K562 (cell line): ENCODE measurements at regions not wholly inside any gene's neighbourhood (a gene's known extent, or its start where the extent isn't known, plus 50 kb on each side); places are given as distances from the start of the nearest gene placed in this dataset.

ENCODE experiments used
- ATAC-seq: fragments of 200-7000 bp; cut with Tn5 transposase; 3 replicates; pipeline ENCODE4 v1.9.1; 2020; ENCODE audit warnings: moderate library complexity
- BruUV-seq: library from RNA; stranded (reverse); fragments of 400-500 nt; replicated peaks from 2 replicates; lab custom pipeline; 2021; lab: Mats Ljungman, UMichigan
- CTCF ChIA-PET: fragments of 300-600 bp; formaldehyde crosslinking; extraction: SDS; loops from one replicate; lab custom pipeline; 2021; ENCODE audit warnings: low intra/inter-chr PET ratio; lab: Yijun Ruan, JAX
- POLR2A ChIA-PET: fragments of 300-600, 350-650 bp; sonication (Branson Sonifier 250); formaldehyde crosslinking; extraction: SDS; loops from one replicate; lab custom pipeline; 2021; ENCODE audit warnings: antibody characterized with exemption, inconsistent platforms; lab: Yijun Ruan, JAX
- DNase-seq, 4 experiments: peaks; one replicate each; pipeline versions ENCODE4 v3.0.0 to v3.0.0-alpha.2; 2011 to 2018; ENCODE audit warnings: low spot score in 3 of 4, mixed read lengths in 3 of 4; ENCODE audit errors: extremely low read depth in 1 of 4
- FAIRE-seq: peaks from 2 replicates; lab custom pipeline; 2011; peaks lifted over from hg19 to GRCh38; lab: Jason Lieb, UNC
- H2AFZ ChIP-seq: 2 replicates; pipeline ENCODE4 v1.6.0; 2011; ENCODE audit warnings: low read depth, low read length, control low read depth, inconsistent platforms
- H3K27ac ChIP-seq: fragments of 200-600 bp; 3 replicates; pipeline ENCODE4 v1.8.0; 2011; ENCODE audit warnings: low read depth, mild to moderate bottlenecking, control low read depth, inconsistent platforms, low read length, moderate library complexity, mixed read lengths; ENCODE audit errors: extremely low read depth
- H3K27me3 ChIP-seq, 2 experiments: fragments of 300-600 bp in 1 of 2; 2 replicates in 1 of 2; 3 replicates in 1 of 2; pipeline versions ENCODE4 v1.6.0 to v1.8.0; 2011; ENCODE audit warnings: inconsistent platforms in 2 of 2, low read length in 2 of 2, mild to moderate bottlenecking in 1 of 2, mixed read lengths in 1 of 2, moderate library complexity in 1 of 2; ENCODE audit not compliant: control insufficient read depth in 2 of 2, insufficient read depth in 2 of 2
- H3K36me3 ChIP-seq: fragments of 300-600 bp; 3 replicates; pipeline ENCODE4 v1.8.0; 2011; ENCODE audit warnings: mild to moderate bottlenecking, low read length, inconsistent platforms; ENCODE audit not compliant: control insufficient read depth, insufficient read depth
- H3K4me1 ChIP-seq, 2 experiments: fragments of 200-600 bp in 1 of 2; replicated peaks in 1 of 2; 2 replicates in 1 of 2; 3 replicates in 1 of 2; pipeline versions ENCODE4 v1.5.1 to v1.8.0; 2011; ENCODE audit warnings: inconsistent platforms in 2 of 2, low read length in 2 of 2, mild to moderate bottlenecking in 1 of 2, mixed read lengths in 1 of 2, moderate library complexity in 1 of 2; ENCODE audit not compliant: control insufficient read depth in 2 of 2, insufficient read depth in 2 of 2
- H3K4me2 ChIP-seq: 2 replicates; pipeline ENCODE4 v1.6.1; 2011; ENCODE audit warnings: low read length, control low read depth, inconsistent platforms, mixed read lengths; ENCODE audit not compliant: insufficient read depth
- H3K4me3 ChIP-seq: fragments of 200-600 bp; sonication (generic), shearing (Covaris generic); 2 replicates; pipeline ENCODE4 v1.5.1; 2016; ENCODE audit warnings: control low read depth, inconsistent platforms
- H3K79me2 ChIP-seq: fragments of 200-600 bp; 3 replicates; pipeline ENCODE4 v1.8.0; 2011; ENCODE audit warnings: low read length, inconsistent platforms; ENCODE audit not compliant: control insufficient read depth, insufficient read depth
- H3K9ac ChIP-seq, 2 experiments: 2 replicates each; pipeline versions ENCODE4 v1.6.0 to v1.6.1; 2011; ENCODE audit warnings: low read depth in 2 of 2, low read length in 2 of 2, control low read depth in 1 of 2, inconsistent platforms in 1 of 2, mild to moderate bottlenecking in 1 of 2, mixed read lengths in 1 of 2; ENCODE audit not compliant: insufficient read depth in 1 of 2
- H3K9me1 ChIP-seq: one replicate; pipeline ENCODE4 v1.6.0; 2011; ENCODE audit warnings: inconsistent platforms, mild to moderate bottlenecking, low read length, moderate library complexity; ENCODE audit not compliant: control insufficient read depth, insufficient read depth
- H3K9me3 ChIP-seq: replicated peaks from 2 replicates; pipeline ENCODE4 v1.5.1; 2011; ENCODE audit warnings: low read depth, low read length, inconsistent platforms; ENCODE audit not compliant: control insufficient read depth, insufficient read depth
- H4K20me1 ChIP-seq: replicated peaks from 2 replicates; pipeline ENCODE4 v1.6.1; 2011; ENCODE audit warnings: low read length, inconsistent platforms, mixed read lengths; ENCODE audit not compliant: control insufficient read depth, insufficient read depth
- ATF3 ChIP-seq, 2 experiments: fragments of 450-650 bp in 1 of 2; sonication (generic) in 1 of 2; formaldehyde crosslinking in 1 of 2; IDR thresholded peaks in 1 of 2; conservative IDR thresholded peaks in 1 of 2; 2 replicates each; pipeline versions ENCODE4 v1.6.1 to v1.8.1; 2016 to 2023; ENCODE audit warnings: mild to moderate bottlenecking in 2 of 2, moderate library complexity in 2 of 2, inconsistent platforms in 1 of 2, missing genetic modification reagents in 1 of 2
- BCL6 ChIP-seq: fragments of 250-450 bp; sonication (Bioruptor Pico); IDR thresholded peaks from 2 replicates; pipeline ENCODE4 v1.4.0; 2020
- ILF3 ChIP-seq: fragments of 450-650 bp; IDR thresholded peaks from 2 replicates; pipeline ENCODE4 v1.6.1; 2018; ENCODE audit warnings: antibody characterized with exemption, mild to moderate bottlenecking, moderate library complexity, borderline replicate concordance
- U2AF1 ChIP-seq: fragments of 200-400 bp; formaldehyde crosslinking; optimal IDR thresholded peaks from 2 replicates; pipeline ENCODE3; 2017; ENCODE audit warnings: mild to moderate bottlenecking, low read depth, low read length, moderate library complexity
- WGBS: fragments of 100-300 bp; shearing (Covaris generic); methylation state at CpG from one replicate; pipeline ENCODE4 v1.1.6; 2016; ENCODE audit warnings: low coverage, mixed read lengths; ENCODE audit not compliant: insufficient coverage; ENCODE audit errors: missing lambda C conversion rate; 5-methylcytosine and 5-hydroxymethylcytosine counted together
- in situ Hi-C: fragments of 300-500 bp; cut with MboI; formaldehyde crosslinking; loops from 4 replicates; pipeline ENCODE4 v1.15.0; 2018; ENCODE audit warnings: inconsistent platforms, mixed read lengths
- intact Hi-C: fragments of 100-400 bp; cut with micrococcal nuclease; formaldehyde crosslinking; loops from 2 replicates; pipeline ENCODE4 v1.14.2; 2022
- TF ChIP-seq, protein P1 (sequence below): fragments of 250-450 bp; sonication (Bioruptor Pico); IDR thresholded peaks from 2 replicates; pipeline ENCODE4 v1.9.0; 2021; ENCODE audit warnings: mild to moderate bottlenecking, inconsistent platforms
- TF ChIP-seq, protein P2 (sequence below): sonication (generic); formaldehyde crosslinking; IDR thresholded peaks from 2 replicates; pipeline ENCODE4 v1.8.0; 2023; ENCODE audit warnings: mild to moderate bottlenecking, missing genetic modification reagents

DNA sequence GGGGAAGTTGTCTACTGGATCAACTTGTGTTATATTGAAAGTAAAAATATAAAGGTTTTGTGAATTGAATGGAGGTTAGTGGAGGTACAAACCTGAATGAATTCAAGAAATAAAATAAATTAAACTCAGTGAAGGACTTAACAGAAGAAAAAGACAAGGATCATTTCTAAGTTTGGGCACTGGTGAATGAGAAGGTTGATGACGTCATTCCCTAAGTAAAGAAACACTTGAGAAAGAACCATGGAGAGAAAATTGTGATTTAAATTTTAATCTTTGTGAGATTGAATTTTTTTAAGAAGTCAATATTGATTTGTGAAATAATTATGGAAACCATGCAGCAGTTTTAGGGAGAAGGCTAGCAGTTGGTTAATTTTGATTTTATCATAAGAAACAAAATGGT lies 900.3 kb upstream of the TYRP1 start:
- no peaks in the 10 kb centered on the region for H3K9me3 ChIP-seq
- FAIRE-seq (no peak), ATAC-seq (no peak), DNase-seq (no peak)
- no peaks in the 10 kb centered on the region for H3K4me1 ChIP-seq
- ChIA-PET CTCF (no interaction called here), POLR2A (no interaction called here)
- no peak overlapping the region for H3K4me2 ChIP-seq
- no peak overlapping the region for H3K9ac ChIP-seq
- intact Hi-C loops, result no loop called here
- BruUV-seq, result no TSS peak
- in situ Hi-C loops, result no loop called here
- H3K27ac ChIP-seq, result no peak overlapping the region
- no peak overlapping the region for H2AFZ ChIP-seq
- H3K9me1 ChIP-seq, result no peaks in the 10 kb centered on the region
- WGBS, result 0% methylated on average over 1 of the region's 1 CpG
- no peak for TF ChIP-seq ILF3
- peak; percentile 56; the same call in 1 of the 2 replicates for TF ChIP-seq ATF3 (IDR thresholded peaks at IDR 0.05)
- no peak for TF ChIP-seq ATF3 (CRISPR knock-in tag; conservative IDR thresholded peaks at IDR 0.05)
- no peaks in the 10 kb centered on the region for H3K36me3 ChIP-seq
- H3K79me2 ChIP-seq, result no peaks in the 10 kb centered on the region
- no peak overlapping the region for H3K4me3 ChIP-seq
- H4K20me1 ChIP-seq, result no peaks in the 10 kb centered on the region
- no peaks in the 10 kb centered on the region for H3K27me3 ChIP-seq

DNA sequence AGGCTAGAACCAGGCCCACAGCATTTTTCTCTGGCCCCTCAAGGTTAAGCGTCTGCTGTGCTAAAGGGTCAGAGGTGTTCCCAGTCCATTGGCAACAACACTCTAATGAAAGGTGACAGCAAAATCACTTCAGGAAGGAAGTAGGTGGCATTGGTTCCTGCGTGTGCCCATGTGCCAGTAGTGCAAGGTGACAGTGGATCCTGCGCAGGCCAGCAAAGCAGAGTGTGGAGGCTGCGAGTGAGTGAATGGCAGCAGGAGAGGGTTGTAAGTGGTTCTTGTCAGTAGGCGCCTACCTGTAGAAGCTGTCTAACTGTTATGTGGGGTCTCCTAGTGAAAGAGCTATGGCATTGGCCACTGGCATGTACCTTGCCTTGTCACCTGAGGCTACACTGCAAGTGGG lies 898.2 kb upstream of the TYRP1 start:
- intact Hi-C loops (no loop called here), in situ Hi-C loops (no loop called here)
- ChIA-PET CTCF (no interaction called here), POLR2A (no interaction called here)
- Histone ChIP-seq H4K20me1 (no peaks in the 10 kb centered on the region), H3K4me2 (no peak overlapping the region), H3K27me3 (no peaks in the 10 kb centered on the region), H3K79me2 (no peaks in the 10 kb centered on the region), H3K4me1 (no peaks in the 10 kb centered on the region), H3K36me3 (no peaks in the 10 kb centered on the region), H3K9me3 (no peaks in the 10 kb centered on the region), H3K9me1 (no peaks in the 10 kb centered on the region), H3K4me3 (no peak overlapping the region), H3K9ac (no peak overlapping the region), H2AFZ (no peak overlapping the region), H3K27ac (no peak overlapping the region)
- DNase-seq (no peak), FAIRE-seq (no peak), ATAC-seq (no peak)
- WGBS, result 0% methylated on average over 5 of the region's 5 CpGs
- no TSS peak for BruUV-seq
- TF ChIP-seq BCL6 (no peak), U2AF1 (no peak)
- TF ChIP-seq, protein P1, sequence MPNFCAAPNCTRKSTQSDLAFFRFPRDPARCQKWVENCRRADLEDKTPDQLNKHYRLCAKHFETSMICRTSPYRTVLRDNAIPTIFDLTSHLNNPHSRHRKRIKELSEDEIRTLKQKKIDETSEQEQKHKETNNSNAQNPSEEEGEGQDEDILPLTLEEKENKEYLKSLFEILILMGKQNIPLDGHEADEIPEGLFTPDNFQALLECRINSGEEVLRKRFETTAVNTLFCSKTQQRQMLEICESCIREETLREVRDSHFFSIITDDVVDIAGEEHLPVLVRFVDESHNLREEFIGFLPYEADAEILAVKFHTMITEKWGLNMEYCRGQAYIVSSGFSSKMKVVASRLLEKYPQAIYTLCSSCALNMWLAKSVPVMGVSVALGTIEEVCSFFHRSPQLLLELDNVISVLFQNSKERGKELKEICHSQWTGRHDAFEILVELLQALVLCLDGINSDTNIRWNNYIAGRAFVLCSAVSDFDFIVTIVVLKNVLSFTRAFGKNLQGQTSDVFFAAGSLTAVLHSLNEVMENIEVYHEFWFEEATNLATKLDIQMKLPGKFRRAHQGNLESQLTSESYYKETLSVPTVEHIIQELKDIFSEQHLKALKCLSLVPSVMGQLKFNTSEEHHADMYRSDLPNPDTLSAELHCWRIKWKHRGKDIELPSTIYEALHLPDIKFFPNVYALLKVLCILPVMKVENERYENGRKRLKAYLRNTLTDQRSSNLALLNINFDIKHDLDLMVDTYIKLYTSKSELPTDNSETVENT, result no peak
- TF ChIP-seq, protein P2, sequence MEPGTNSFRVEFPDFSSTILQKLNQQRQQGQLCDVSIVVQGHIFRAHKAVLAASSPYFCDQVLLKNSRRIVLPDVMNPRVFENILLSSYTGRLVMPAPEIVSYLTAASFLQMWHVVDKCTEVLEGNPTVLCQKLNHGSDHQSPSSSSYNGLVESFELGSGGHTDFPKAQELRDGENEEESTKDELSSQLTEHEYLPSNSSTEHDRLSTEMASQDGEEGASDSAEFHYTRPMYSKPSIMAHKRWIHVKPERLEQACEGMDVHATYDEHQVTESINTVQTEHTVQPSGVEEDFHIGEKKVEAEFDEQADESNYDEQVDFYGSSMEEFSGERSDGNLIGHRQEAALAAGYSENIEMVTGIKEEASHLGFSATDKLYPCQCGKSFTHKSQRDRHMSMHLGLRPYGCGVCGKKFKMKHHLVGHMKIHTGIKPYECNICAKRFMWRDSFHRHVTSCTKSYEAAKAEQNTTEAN (CRISPR knock-in tag), result no peak
